ENCODE measurements at regions not wholly inside any gene's neighbourhood (a gene's known extent, or its start where the extent isn't known, plus 50 kb on each side); places are given as distances from the start of the nearest gene placed in this dataset.

DNA sequence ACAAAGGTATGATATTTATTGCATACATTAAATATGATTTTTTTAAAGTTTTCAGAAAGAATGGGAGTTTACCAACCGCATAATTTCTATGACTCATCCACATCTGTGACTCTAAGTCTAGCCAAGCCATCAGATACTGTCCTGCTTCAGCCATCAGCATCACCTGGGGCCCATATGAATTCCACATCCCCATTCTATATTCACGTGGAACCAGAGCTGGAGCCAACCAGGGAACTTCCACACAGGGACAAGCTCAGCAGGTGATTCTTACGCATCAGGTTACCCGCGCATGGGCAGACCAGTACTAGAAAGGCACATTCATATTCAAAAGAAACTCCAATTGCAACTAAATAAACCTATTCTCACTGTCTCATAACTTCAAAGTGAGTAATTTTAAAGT lies 817.7 kb upstream of the IGFBP3 start:
- DNase-seq (ENCODE audit: low spot score) = no peak
- Histone ChIP-seq H3F3A (ENCODE audit: low read depth) (no peaks in the 10 kb centered on the region), H3K4me1 (no peaks in the 10 kb centered on the region), H3K9ac (no peak overlapping the region), H2AFZ (replicated peaks) (no peak overlapping the region), H3K4me2 (no peak overlapping the region), H4K20me1 (ENCODE audit: low read depth) (no peaks in the 10 kb centered on the region), H3K9me3 (ENCODE audit: low read depth) (no peaks in the 10 kb centered on the region), H3K79me2 (ENCODE audit: low read depth) (no peaks in the 10 kb centered on the region), H3K4me3 (no peak overlapping the region), H3K27ac (no peak overlapping the region), H3K36me3 (no peaks in the 10 kb centered on the region), H3K27me3 (no peaks in the 10 kb centered on the region)
- TF ChIP-seq, protein P1, sequence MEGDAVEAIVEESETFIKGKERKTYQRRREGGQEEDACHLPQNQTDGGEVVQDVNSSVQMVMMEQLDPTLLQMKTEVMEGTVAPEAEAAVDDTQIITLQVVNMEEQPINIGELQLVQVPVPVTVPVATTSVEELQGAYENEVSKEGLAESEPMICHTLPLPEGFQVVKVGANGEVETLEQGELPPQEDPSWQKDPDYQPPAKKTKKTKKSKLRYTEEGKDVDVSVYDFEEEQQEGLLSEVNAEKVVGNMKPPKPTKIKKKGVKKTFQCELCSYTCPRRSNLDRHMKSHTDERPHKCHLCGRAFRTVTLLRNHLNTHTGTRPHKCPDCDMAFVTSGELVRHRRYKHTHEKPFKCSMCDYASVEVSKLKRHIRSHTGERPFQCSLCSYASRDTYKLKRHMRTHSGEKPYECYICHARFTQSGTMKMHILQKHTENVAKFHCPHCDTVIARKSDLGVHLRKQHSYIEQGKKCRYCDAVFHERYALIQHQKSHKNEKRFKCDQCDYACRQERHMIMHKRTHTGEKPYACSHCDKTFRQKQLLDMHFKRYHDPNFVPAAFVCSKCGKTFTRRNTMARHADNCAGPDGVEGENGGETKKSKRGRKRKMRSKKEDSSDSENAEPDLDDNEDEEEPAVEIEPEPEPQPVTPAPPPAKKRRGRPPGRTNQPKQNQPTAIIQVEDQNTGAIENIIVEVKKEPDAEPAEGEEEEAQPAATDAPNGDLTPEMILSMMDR (IDR thresholded peaks at IDR 0.05) = no peak
- no peak for TF ChIP-seq EZH2 (IDR thresholded peaks at IDR 0.05)
- peaks cover 2% of the 10 kb centered on the region for H3K9me3 Mint-ChIP-seq
- no peaks in the 10 kb centered on the region for H3K36me3 Mint-ChIP-seq
- H3K27me3 Mint-ChIP-seq (ENCODE audit: insufficient read depth, low read depth) = no peaks in the 10 kb centered on the region
- no peaks in the 10 kb centered on the region for H3K4me1 Mint-ChIP-seq
- no peak overlapping the region for H3K4me3 Mint-ChIP-seq
- no peak overlapping the region for H3K27ac Mint-ChIP-seq

GRCh38 chr7:46738165-46738564 lies 817.1 kb upstream of the IGFBP3 start:
- no peak for TF ChIP-seq EZH2 (IDR thresholded peaks at IDR 0.05)
- TF ChIP-seq, protein P1 (IDR thresholded peaks at IDR 0.05) = no peak
- no peak for TF ChIP-seq EZH2phosphoT487 (IDR thresholded peaks at IDR 0.05)
- H3K9me3 Mint-ChIP-seq = peaks cover 2% of the 10 kb centered on the region

GRCh38 chr7:46725838-46726237 lies 804.8 kb upstream of the IGFBP3 start:
- no peak for DNase-seq (ENCODE audit: low spot score)
- no peak overlapping the region for H3K4me3 Mint-ChIP-seq

More at GRCh38 chr7:46738165-46738564, 817.1 kb upstream of the IGFBP3 start:
- Histone ChIP-seq H3K79me2 (ENCODE audit: low read depth) (no peaks in the 10 kb centered on the region), H3K4me1 (no peaks in the 10 kb centered on the region), H2AFZ (replicated peaks) (no peak overlapping the region), H3K27ac (no peak overlapping the region), H4K20me1 (ENCODE audit: low read depth) (no peaks in the 10 kb centered on the region), H3K4me2 (no peak overlapping the region), H3K9ac (no peak overlapping the region), H3F3A (ENCODE audit: low read depth) (no peaks in the 10 kb centered on the region), H3K36me3 (no peaks in the 10 kb centered on the region), H3K9me3 (ENCODE audit: low read depth) (no peaks in the 10 kb centered on the region), H3K27me3 (no peaks in the 10 kb centered on the region), H3K4me3 (no peak overlapping the region)
- no peaks in the 10 kb centered on the region for H3K4me1 Mint-ChIP-seq
- no peak overlapping the region for H3K4me3 Mint-ChIP-seq
- no peak overlapping the region for H3K27ac Mint-ChIP-seq
- H3K27me3 Mint-ChIP-seq (ENCODE audit: insufficient read depth, low read depth) = no peaks in the 10 kb centered on the region
- no peak for DNase-seq (ENCODE audit: low spot score)
- no peaks in the 10 kb centered on the region for H3K36me3 Mint-ChIP-seq

More at GRCh38 chr7:46725838-46726237, 804.8 kb upstream of the IGFBP3 start:
- H3K4me2 ChIP-seq = no peak overlapping the region
- no peaks in the 10 kb centered on the region for H3K4me1 Mint-ChIP-seq
- no peaks in the 10 kb centered on the region for H3K36me3 ChIP-seq
- no peak overlapping the region for H3K27ac Mint-ChIP-seq
- H3K4me3 ChIP-seq = no peak overlapping the region
- no peaks in the 10 kb centered on the region for H3K9me3 Mint-ChIP-seq
- no peaks in the 10 kb centered on the region for H3K4me1 ChIP-seq
- H2AFZ ChIP-seq (replicated peaks) = no peak overlapping the region
- H3K9me3 ChIP-seq (ENCODE audit: low read depth) = no peaks in the 10 kb centered on the region
- H3K27me3 Mint-ChIP-seq (ENCODE audit: insufficient read depth, low read depth) = peaks cover 5% of the 10 kb centered on the region
- no peak overlapping the region for H3K9ac ChIP-seq
- H3K36me3 Mint-ChIP-seq = no peaks in the 10 kb centered on the region
- TF ChIP-seq, protein P1 (IDR thresholded peaks at IDR 0.05) = no peak
- TF ChIP-seq EZH2phosphoT487 (IDR thresholded peaks at IDR 0.05) (no peak), EZH2 (IDR thresholded peaks at IDR 0.05) (no peak)
- H3K27ac ChIP-seq = no peak overlapping the region
- no peaks in the 10 kb centered on the region for H4K20me1 ChIP-seq (ENCODE audit: low read depth)
- no peaks in the 10 kb centered on the region for H3K79me2 ChIP-seq (ENCODE audit: low read depth)
- H3F3A ChIP-seq (ENCODE audit: low read depth) = no peaks in the 10 kb centered on the region
- no peaks in the 10 kb centered on the region for H3K27me3 ChIP-seq
